NCI-H2227 treated with DMSO at 0.1 percent for 48 hours (cell line): ENCODE measurements at regions not wholly inside any gene's neighbourhood (a gene's known extent, or its start where the extent isn't known, plus 50 kb on each side); places are given as distances from the start of the nearest gene placed in this dataset.

Source experiments
- DNase-seq: peaks from one replicate; lab custom pipeline; 2025; lab: John Stamatoyannopoulos, UW

GRCh38 chr11:103624708-103625623 is 411.5 kb upstream of the DDI1 start:
- no peak for DNase-seq

- no peak for DNase-seq
Measured at GRCh38 chr11:103625624-103625965, 410.8 kb upstream of the DDI1 start.

- no peak for DNase-seq
Measured at GRCh38 chr11:103628121-103628520, 408.3 kb upstream of the DDI1 start.

- no peak for DNase-seq
Measured at GRCh38 chr11:103631841-103632240, 404.6 kb upstream of the DDI1 start.

- no peak for DNase-seq
Measured at GRCh38 chr11:103633068-103633788, 403.2 kb upstream of the DDI1 start.

- no peak for DNase-seq
Measured at GRCh38 chr11:103633819-103634590, 402.4 kb upstream of the DDI1 start.

GRCh38 chr11:103636232-103636631 is 400.2 kb upstream of the DDI1 start:
- no peak for DNase-seq

- no peak for DNase-seq
Measured at GRCh38 chr11:103637295-103637694, 399.1 kb upstream of the DDI1 start.

- DNase-seq = no peak
Measured at GRCh38 chr11:103637831-103638230, 398.6 kb upstream of the DDI1 start.

GRCh38 chr11:103644676-103645075 is 391.8 kb upstream of the DDI1 start:
- DNase-seq = peak; percentile 43

- no peak for DNase-seq
Measured at GRCh38 chr11:103648054-103648453, 388.4 kb upstream of the DDI1 start.

GRCh38 chr11:103648670-103649400 is 387.6 kb upstream of the DDI1 start:
- no peak for DNase-seq

- no peak for DNase-seq
Measured at GRCh38 chr11:103649401-103649895, 387.0 kb upstream of the DDI1 start.

GRCh38 chr11:103650330-103650729 is 386.1 kb upstream of the DDI1 start:
- DNase-seq = no peak

- no peak for DNase-seq
Measured at GRCh38 chr11:103651341-103651998, 385.0 kb upstream of the DDI1 start.

- DNase-seq = no peak
Measured at GRCh38 chr11:103652013-103652412, 384.4 kb upstream of the DDI1 start.

GRCh38 chr11:103656382-103656781 is 380.1 kb upstream of the DDI1 start:
- DNase-seq = no peak

GRCh38 chr11:103659206-103659618 is 377.2 kb upstream of the DDI1 start:
- no peak for DNase-seq

GRCh38 chr11:103659743-103660142 is 376.7 kb upstream of the DDI1 start:
- no peak for DNase-seq

- DNase-seq = no peak
Measured at GRCh38 chr11:103661185-103661584, 375.3 kb upstream of the DDI1 start.

- DNase-seq = no peak
Measured at GRCh38 chr11:103661991-103662390, 374.4 kb upstream of the DDI1 start.
